ENCODE measurements at regions not wholly inside any gene's neighbourhood (a gene's known extent, or its start where the extent isn't known, plus 50 kb on each side); places are given as distances from the start of the nearest gene placed in this dataset.

DNA sequence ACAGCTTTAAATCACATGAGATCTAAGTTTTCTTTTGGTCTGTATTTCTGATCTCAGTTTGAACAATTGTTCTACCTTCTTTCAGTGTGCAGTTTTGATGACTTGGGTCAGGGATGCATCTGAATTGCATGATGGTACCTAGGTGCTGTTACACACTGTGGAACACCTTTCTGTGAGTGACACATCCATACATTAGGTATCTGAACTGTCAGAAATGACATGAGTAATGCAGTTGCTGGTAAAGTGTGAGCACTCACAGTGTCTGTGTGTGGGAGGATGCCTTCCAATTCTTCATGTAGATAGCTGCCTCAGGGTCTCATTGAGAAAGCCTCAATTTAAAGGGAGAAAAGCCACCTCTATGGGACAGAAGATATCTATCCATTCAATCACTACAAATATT, 411.9 kb downstream of the PPARGC1A start:
- Mint-ChIP-seq H3K27me3 (ENCODE audit: low read depth) (no peaks in the 10 kb centered on the region), H3K9me3 (no peaks in the 10 kb centered on the region)

GRCh38 chr4:23476515-23477090, 413.2 kb downstream of the PPARGC1A start:
- Mint-ChIP-seq H3K36me3 (no peaks in the 10 kb centered on the region), H3K4me3 (no peak overlapping the region), H3K27ac (no peak overlapping the region), H3K9me3 (peaks cover 10% of the 10 kb centered on the region), H3K27me3 (ENCODE audit: low read depth) (no peaks in the 10 kb centered on the region), H3K4me1 (no peaks in the 10 kb centered on the region)
- DNase-seq (ENCODE audit: low spot score in 2 of 2, unreplicated experiment in 2 of 2): no peak
- TF ChIP-seq, protein P1, sequence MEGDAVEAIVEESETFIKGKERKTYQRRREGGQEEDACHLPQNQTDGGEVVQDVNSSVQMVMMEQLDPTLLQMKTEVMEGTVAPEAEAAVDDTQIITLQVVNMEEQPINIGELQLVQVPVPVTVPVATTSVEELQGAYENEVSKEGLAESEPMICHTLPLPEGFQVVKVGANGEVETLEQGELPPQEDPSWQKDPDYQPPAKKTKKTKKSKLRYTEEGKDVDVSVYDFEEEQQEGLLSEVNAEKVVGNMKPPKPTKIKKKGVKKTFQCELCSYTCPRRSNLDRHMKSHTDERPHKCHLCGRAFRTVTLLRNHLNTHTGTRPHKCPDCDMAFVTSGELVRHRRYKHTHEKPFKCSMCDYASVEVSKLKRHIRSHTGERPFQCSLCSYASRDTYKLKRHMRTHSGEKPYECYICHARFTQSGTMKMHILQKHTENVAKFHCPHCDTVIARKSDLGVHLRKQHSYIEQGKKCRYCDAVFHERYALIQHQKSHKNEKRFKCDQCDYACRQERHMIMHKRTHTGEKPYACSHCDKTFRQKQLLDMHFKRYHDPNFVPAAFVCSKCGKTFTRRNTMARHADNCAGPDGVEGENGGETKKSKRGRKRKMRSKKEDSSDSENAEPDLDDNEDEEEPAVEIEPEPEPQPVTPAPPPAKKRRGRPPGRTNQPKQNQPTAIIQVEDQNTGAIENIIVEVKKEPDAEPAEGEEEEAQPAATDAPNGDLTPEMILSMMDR (IDR thresholded peaks at IDR 0.05; ENCODE audit: unreplicated experiment): no peak

More for the DNA sequence above, 411.9 kb downstream of the PPARGC1A start:
- H3K4me1 Mint-ChIP-seq: no peaks in the 10 kb centered on the region
- H3K36me3 Mint-ChIP-seq: no peaks in the 10 kb centered on the region
- H3K27ac Mint-ChIP-seq: no peak overlapping the region
- H3K4me3 Mint-ChIP-seq: no peak overlapping the region
- DNase-seq (ENCODE audit: low spot score in 2 of 2, unreplicated experiment in 2 of 2): no peak
- TF ChIP-seq, protein P1 (IDR thresholded peaks at IDR 0.05; ENCODE audit: unreplicated experiment): no peak

DNA sequence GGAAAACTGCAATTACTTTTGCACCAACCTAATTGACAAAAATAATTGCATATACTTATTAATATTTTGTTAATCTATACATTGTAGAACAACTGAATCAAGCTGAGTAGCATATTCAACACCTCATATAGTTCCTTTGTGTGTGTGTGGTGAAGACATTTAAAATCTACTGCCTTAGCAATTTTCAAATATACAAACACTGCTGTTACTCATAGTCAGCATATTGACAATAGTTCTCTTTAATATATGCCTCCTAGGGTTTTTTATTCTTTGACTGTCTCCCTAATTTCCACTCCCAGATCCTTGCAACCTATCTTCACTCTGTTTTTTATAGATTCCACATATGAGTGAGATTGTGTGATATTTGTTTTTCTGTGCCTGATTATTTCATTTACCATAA, 426.8 kb downstream of the PPARGC1A start:
- Mint-ChIP-seq H3K4me1 (no peaks in the 10 kb centered on the region), H3K9me3 (peaks cover 6% of the 10 kb centered on the region), H3K27ac (no peak overlapping the region), H3K27me3 (ENCODE audit: low read depth) (no peaks in the 10 kb centered on the region), H3K36me3 (no peaks in the 10 kb centered on the region), H3K4me3 (no peak overlapping the region)
- DNase-seq (ENCODE audit: low spot score in 2 of 2, unreplicated experiment in 2 of 2): no peak
- TF ChIP-seq, protein P1 (IDR thresholded peaks at IDR 0.05; ENCODE audit: unreplicated experiment): no peak

DNA sequence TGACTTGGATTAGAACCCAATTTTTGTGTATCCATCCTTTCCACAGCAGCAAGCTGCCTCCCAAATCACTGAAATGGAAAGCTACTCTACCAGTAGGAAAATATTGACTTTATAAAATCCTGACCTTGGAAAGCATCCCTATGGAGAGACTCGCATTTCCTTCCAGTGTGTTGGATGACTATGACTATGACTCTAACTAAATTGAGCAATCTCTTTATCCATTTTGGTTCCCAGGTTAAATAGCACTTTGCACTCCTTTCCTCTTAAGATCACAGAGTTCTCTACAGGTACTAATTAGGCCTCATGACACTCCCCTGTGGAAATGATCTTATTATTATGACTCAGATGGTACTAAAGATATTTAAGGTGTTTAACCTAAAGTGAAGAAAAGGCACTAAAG, 431.8 kb downstream of the PPARGC1A start:
- H3K36me3 Mint-ChIP-seq: no peaks in the 10 kb centered on the region
- TF ChIP-seq, protein P1 (IDR thresholded peaks at IDR 0.05; ENCODE audit: unreplicated experiment): no peak
- no peak overlapping the region for H3K4me3 Mint-ChIP-seq
- no peak for DNase-seq (ENCODE audit: low spot score in 2 of 2, unreplicated experiment in 2 of 2)
- H3K27me3 Mint-ChIP-seq (ENCODE audit: low read depth): peaks cover 6% of the 10 kb centered on the region
- H3K27ac Mint-ChIP-seq: no peak overlapping the region
- H3K4me1 Mint-ChIP-seq: no peaks in the 10 kb centered on the region
- H3K9me3 Mint-ChIP-seq: no peaks in the 10 kb centered on the region

DNA sequence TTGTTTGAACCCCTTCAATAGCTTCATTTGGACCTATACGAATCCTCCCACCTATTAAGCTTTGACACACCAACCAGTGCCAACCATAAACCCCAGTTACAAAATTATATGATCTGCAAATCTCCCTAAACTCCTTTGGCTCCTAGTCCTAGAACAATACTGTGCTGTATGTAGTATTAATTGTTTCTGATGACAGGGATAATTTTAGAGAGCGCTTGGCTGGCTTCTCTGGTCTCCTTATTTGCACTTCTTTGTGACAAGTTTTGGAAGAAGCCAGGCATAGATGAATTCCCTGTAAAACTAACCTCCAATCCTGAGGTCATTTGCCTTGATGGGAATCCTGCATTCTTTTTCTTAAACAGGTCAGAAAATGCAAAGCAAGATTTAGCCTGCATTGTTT, 433.0 kb downstream of the PPARGC1A start:
- TF ChIP-seq, protein P1 (IDR thresholded peaks at IDR 0.05; ENCODE audit: unreplicated experiment): no peak
- Mint-ChIP-seq H3K4me1 (no peaks in the 10 kb centered on the region), H3K27ac (no peak overlapping the region), H3K36me3 (no peaks in the 10 kb centered on the region), H3K9me3 (no peaks in the 10 kb centered on the region), H3K27me3 (ENCODE audit: low read depth) (peaks cover 9% of the 10 kb centered on the region), H3K4me3 (no peak overlapping the region)
- DNase-seq (ENCODE audit: low spot score in 2 of 2, unreplicated experiment in 2 of 2): no peak

Measured in mesothelial cell of epicardium (in vitro differentiated cells).